H9 (cell line): ENCODE measurements at regions not wholly inside any gene's neighbourhood (a gene's known extent, or its start where the extent isn't known, plus 50 kb on each side); places are given as distances from the start of the nearest gene placed in this dataset.

Source experiments
- DNase-seq: peaks from one replicate; pipeline ENCODE4 v3.0.0-alpha.2; 2017
- H2AFZ ChIP-seq: one replicate; pipeline ENCODE4 v1.6.1; 2013; ENCODE audit warnings: mild to moderate bottlenecking, low read length, control low read depth, moderate library complexity
- H2AK5ac ChIP-seq: 2 replicates; pipeline ENCODE4 v1.6.1; 2013; ENCODE audit warnings: low read length, control low read depth, mixed read lengths; ENCODE audit not compliant: insufficient read length
- H2BK120ac ChIP-seq: one replicate; pipeline ENCODE4 v1.6.1; 2013; ENCODE audit warnings: low read depth, mild to moderate bottlenecking, low read length, control low read depth, inconsistent platforms; ENCODE audit not compliant: poor library complexity, severe bottlenecking
- H2BK12ac ChIP-seq: 2 replicates; pipeline ENCODE4 v1.6.1; 2013; ENCODE audit warnings: low read length, control low read depth, mixed read lengths, low read depth; ENCODE audit not compliant: insufficient read length
- H2BK15ac ChIP-seq: 2 replicates; pipeline ENCODE4 v1.6.1; 2013; ENCODE audit warnings: low read depth, low read length, control low read depth
- H2BK20ac ChIP-seq: one replicate; pipeline ENCODE4 v1.6.1; 2013; ENCODE audit warnings: low read depth, mild to moderate bottlenecking, low read length, control low read depth, inconsistent platforms; ENCODE audit not compliant: poor library complexity, severe bottlenecking
- H2BK5ac ChIP-seq: 2 replicates; pipeline ENCODE4 v1.6.1; 2013; ENCODE audit warnings: low read length, control low read depth, mixed read lengths; ENCODE audit not compliant: insufficient read length
- H3K14ac ChIP-seq: 2 replicates; pipeline ENCODE4 v1.6.1; 2013; ENCODE audit warnings: low read length, control low read depth; ENCODE audit not compliant: insufficient read depth
- H3K18ac ChIP-seq: 2 replicates; pipeline ENCODE4 v1.6.1; 2013; ENCODE audit warnings: low read depth, mild to moderate bottlenecking, mixed read lengths, low read length, control low read depth; ENCODE audit not compliant: insufficient read length
- H3K23ac ChIP-seq: 2 replicates; pipeline ENCODE4 v1.6.1; 2013; ENCODE audit warnings: low read length, control low read depth, mixed read lengths, low read depth; ENCODE audit not compliant: insufficient read length
- H3K23me2 ChIP-seq: 2 replicates; pipeline ENCODE4 v1.6.1; 2013; ENCODE audit warnings: low read depth, mild to moderate bottlenecking, mixed read lengths, low read length, control low read depth; ENCODE audit not compliant: insufficient read length, poor library complexity, severe bottlenecking
- H3K27ac ChIP-seq: 2 replicates; pipeline ENCODE4 v1.5.1; 2013; ENCODE audit warnings: low read length, control low read depth, mixed read lengths, low read depth; ENCODE audit not compliant: insufficient read length
- H3K27me3 ChIP-seq: 2 replicates; pipeline ENCODE4 v1.6.1; 2013; ENCODE audit warnings: low read length, control low read depth, inconsistent platforms; ENCODE audit not compliant: insufficient read depth
- H3K4ac ChIP-seq: 2 replicates; pipeline ENCODE4 v1.6.1; 2013; ENCODE audit warnings: low read depth, mild to moderate bottlenecking, control low read depth, inconsistent platforms, low read length, moderate library complexity
- H3K4me1 ChIP-seq: 2 replicates; pipeline ENCODE4 v1.6.1; 2013; ENCODE audit warnings: low read length, control low read depth, inconsistent platforms; ENCODE audit not compliant: insufficient read depth
- H3K4me2 ChIP-seq: 2 replicates; pipeline ENCODE4 v1.6.1; 2013; ENCODE audit warnings: low read length, control low read depth, mixed read lengths; ENCODE audit not compliant: insufficient read length, insufficient read depth
- H3K56ac ChIP-seq: 2 replicates; pipeline ENCODE4 v1.6.1; 2013; ENCODE audit warnings: low read depth, mild to moderate bottlenecking, mixed read lengths, low read length, control low read depth; ENCODE audit not compliant: insufficient read length
- H3K79me1 ChIP-seq: 2 replicates; pipeline ENCODE4 v1.6.1; 2013; ENCODE audit warnings: low read depth, mild to moderate bottlenecking, moderate library complexity, low read length, control low read depth, inconsistent platforms; ENCODE audit not compliant: insufficient read depth, poor library complexity, severe bottlenecking
- H3K79me2 ChIP-seq: 2 replicates; pipeline ENCODE4 v1.6.1; 2013; ENCODE audit warnings: low read length, control low read depth, inconsistent platforms; ENCODE audit not compliant: insufficient read depth
- H3K9ac ChIP-seq: 2 replicates; pipeline ENCODE4 v1.6.1; 2013; ENCODE audit warnings: low read length, control low read depth, mixed read lengths; ENCODE audit not compliant: insufficient read length; ENCODE audit errors: extremely low read depth
- H3K9me3 ChIP-seq: one replicate; pipeline ENCODE4 v1.6.1; 2013; ENCODE audit warnings: low read depth, low read length, inconsistent platforms; ENCODE audit not compliant: control insufficient read depth
- H3T11ph ChIP-seq: one replicate; pipeline ENCODE4 v1.6.1; 2013; ENCODE audit warnings: mild to moderate bottlenecking, low read length, control low read depth, inconsistent platforms
- H4K20me1 ChIP-seq: one replicate; pipeline ENCODE4 v1.6.1; 2013; ENCODE audit not compliant: control insufficient read depth, insufficient read length, insufficient read depth
- H4K5ac ChIP-seq: 2 replicates; pipeline ENCODE4 v1.6.1; 2013; ENCODE audit warnings: low read depth, mild to moderate bottlenecking, mixed read lengths, low read length, control low read depth; ENCODE audit not compliant: insufficient read length
- H4K8ac ChIP-seq: replicated peaks from 2 replicates; pipeline ENCODE4 v1.6.1; 2013; ENCODE audit warnings: low read length, control low read depth, mixed read lengths, low read depth; ENCODE audit not compliant: insufficient read length
- H4K91ac ChIP-seq: 2 replicates; pipeline ENCODE4 v1.6.1; 2013; ENCODE audit warnings: low read depth, mild to moderate bottlenecking, moderate library complexity, mixed read lengths, low read length, control low read depth; ENCODE audit not compliant: insufficient read length
- H3K27ac Mint-ChIP-seq, 3 experiments: 2 replicates in 2 of 3; 3 replicates in 1 of 3; pipeline ENCODE4 v1.8.0; 2020 to 2021; ENCODE audit warnings: mixed read lengths in 3 of 3, mild to moderate bottlenecking in 1 of 3, moderate library complexity in 1 of 3
- H3K27me3 Mint-ChIP-seq: 2 replicates; pipeline ENCODE4 v1.8.0; 2021; ENCODE audit warnings: low read depth, mild to moderate bottlenecking, moderate library complexity, mixed read lengths
- H3K36me3 Mint-ChIP-seq, 3 experiments: 2 replicates in 2 of 3; 3 replicates in 1 of 3; pipeline ENCODE4 v1.8.0; 2020 to 2021; ENCODE audit warnings: low read depth in 3 of 3, mixed read lengths in 3 of 3; ENCODE audit not compliant: insufficient read depth in 1 of 3
- H3K4me1 Mint-ChIP-seq, 2 experiments: 2 replicates each; pipeline ENCODE4 v1.8.0; 2020; ENCODE audit warnings: mixed read lengths in 2 of 2
- H3K4me3 Mint-ChIP-seq, 2 experiments: 2 replicates in 1 of 2; 3 replicates in 1 of 2; pipeline ENCODE4 v1.8.0; 2020 to 2021; ENCODE audit warnings: mild to moderate bottlenecking in 2 of 2, mixed read lengths in 2 of 2, moderate library complexity in 1 of 2
- H3K9me3 Mint-ChIP-seq, 2 experiments: 2 replicates in 1 of 2; 3 replicates in 1 of 2; pipeline ENCODE4 v1.8.0; 2020; ENCODE audit warnings: mild to moderate bottlenecking in 2 of 2, mixed read lengths in 2 of 2, moderate library complexity in 1 of 2
- CTCF ChIP-seq: fragments of 200-600 bp; sonication (generic); conservative IDR thresholded peaks from 3 replicates; pipeline ENCODE4 v1.8.0; 2021; ENCODE audit warnings: antibody characterized with exemption, mild to moderate bottlenecking
- WGBS: extraction: QIAGEN DNeasy Blood & Tissue Kit; methylation state at CpG from one replicate; pipeline ENCODE4 v1.1.7; 2013; ENCODE audit warnings: missing lambda C conversion rate, low lambda C conversion rate, mixed read lengths; ENCODE audit not compliant: insufficient read length; ENCODE audit errors: extremely low coverage; 5-methylcytosine and 5-hydroxymethylcytosine counted together

GRCh38 chr11:100473390-100473740, 213.7 kb upstream of the ARHGAP42 start:
- Mint-ChIP-seq H3K36me3 (no peaks in the 10 kb centered on the region), H3K27ac (no peak overlapping the region), H3K9me3 (no peaks in the 10 kb centered on the region), H3K4me1 (peaks cover 9 to 13% of the 10 kb centered on the region in 2 experiments), H3K27me3 (no peaks in the 10 kb centered on the region; the same call in 1 of the 2 replicates), H3K4me3 (no peak overlapping the region)
- Histone ChIP-seq H2AFZ (no peak overlapping the region), H2BK20ac (no peak overlapping the region), H3T11ph (no peak overlapping the region), H2BK120ac (no peak overlapping the region), H3K79me2 (no peaks in the 10 kb centered on the region), H2BK15ac (no peak overlapping the region), H2BK12ac (no peak overlapping the region), H2BK5ac (no peak overlapping the region), H3K14ac (no peak overlapping the region), H3K27me3 (no peaks in the 10 kb centered on the region), H3K9ac (no peak overlapping the region), H4K8ac (no peak overlapping the region), H3K23ac (no peak overlapping the region), H4K91ac (no peak overlapping the region), H3K9me3 (no peaks in the 10 kb centered on the region), H2AK5ac (no peak overlapping the region), H3K4me1 (no peaks in the 10 kb centered on the region), H4K5ac (no peak overlapping the region), H3K56ac (no peak overlapping the region), H3K23me2 (no peaks in the 10 kb centered on the region), H3K27ac (no peak overlapping the region), H3K4ac (no peak overlapping the region), H3K18ac (no peak overlapping the region), H3K79me1 (no peaks in the 10 kb centered on the region), H4K20me1 (no peaks in the 10 kb centered on the region), H3K4me2 (no peak overlapping the region)
- WGBS, result no CpG with 5 or more reads among the region's 1 CpG
- no peak for DNase-seq
- no peak for TF ChIP-seq CTCF
